Activated naive CD4-positive, alpha-beta T cell treated with anti-CD3 and anti-CD28 coated beads for 36 hours (primary cell): ENCODE measurements at regions not wholly inside any gene's neighbourhood (a gene's known extent, or its start where the extent isn't known, plus 50 kb on each side); places are given as distances from the start of the nearest gene placed in this dataset.

ENCODE experiments used
- CTCF ChIA-PET: fragments of 350-600 bp; sonication (Branson Sonifier 250); formaldehyde crosslinking; loops from one replicate; lab custom pipeline; 2021; ENCODE audit warnings: antibody characterized with exemption; lab: Charles Lee
- DNase-seq: peaks from one replicate; pipeline ENCODE4 v3.0.0-alpha.2; 2020
- H3K27ac Mint-ChIP-seq: one replicate; pipeline ENCODE4 v1.8.0; 2021; ENCODE audit warnings: mild to moderate bottlenecking, mixed read lengths
- H3K27me3 Mint-ChIP-seq: one replicate; pipeline ENCODE4 v1.8.0; 2021; ENCODE audit warnings: low read depth, mixed read lengths
- H3K36me3 Mint-ChIP-seq: one replicate; pipeline ENCODE4 v1.8.0; 2021; ENCODE audit warnings: low read depth, mixed read lengths
- H3K4me1 Mint-ChIP-seq: one replicate; pipeline ENCODE4 v1.8.0; 2021; ENCODE audit warnings: low read depth, mixed read lengths
- H3K4me3 Mint-ChIP-seq: one replicate; pipeline ENCODE4 v1.8.0; 2021; ENCODE audit warnings: mild to moderate bottlenecking, moderate library complexity, mixed read lengths
- H3K9me3 Mint-ChIP-seq: one replicate; pipeline ENCODE4 v1.8.0; 2021; ENCODE audit warnings: mixed read lengths
- intact Hi-C: fragments of 100-400 bp; cut with micrococcal nuclease; formaldehyde crosslinking; loops from one replicate; pipeline ENCODE4 v1.15.1; 2023

DNA sequence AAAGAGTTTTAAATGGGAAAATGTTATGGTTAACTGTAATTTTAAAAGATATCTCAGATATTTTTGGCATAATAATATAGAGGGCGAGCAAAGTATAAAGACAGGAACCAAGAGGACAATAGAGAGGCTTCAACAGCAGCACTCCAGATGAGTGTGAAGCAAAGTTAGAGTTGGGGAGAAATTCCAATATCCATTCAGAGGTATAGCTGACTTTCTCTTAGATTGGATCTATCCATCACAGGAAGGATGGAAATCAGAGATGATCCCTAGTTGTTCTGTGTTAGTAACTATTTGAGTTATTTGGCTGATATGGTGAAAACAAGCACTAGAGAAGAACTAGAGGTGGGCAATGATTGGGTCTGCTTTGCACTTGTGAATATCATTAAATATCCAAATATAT, 786.0 kb upstream of the KLHL1 start:
- H3K36me3 Mint-ChIP-seq: no peaks in the 10 kb centered on the region
- CTCF ChIA-PET: no interaction called here
- no peaks in the 10 kb centered on the region for H3K27me3 Mint-ChIP-seq
- H3K9me3 Mint-ChIP-seq: no peaks in the 10 kb centered on the region
- H3K4me1 Mint-ChIP-seq: no peaks in the 10 kb centered on the region
- no peak overlapping the region for H3K27ac Mint-ChIP-seq
- DNase-seq: no peak
- intact Hi-C loops: no loop called here
- no peak overlapping the region for H3K4me3 Mint-ChIP-seq

DNA sequence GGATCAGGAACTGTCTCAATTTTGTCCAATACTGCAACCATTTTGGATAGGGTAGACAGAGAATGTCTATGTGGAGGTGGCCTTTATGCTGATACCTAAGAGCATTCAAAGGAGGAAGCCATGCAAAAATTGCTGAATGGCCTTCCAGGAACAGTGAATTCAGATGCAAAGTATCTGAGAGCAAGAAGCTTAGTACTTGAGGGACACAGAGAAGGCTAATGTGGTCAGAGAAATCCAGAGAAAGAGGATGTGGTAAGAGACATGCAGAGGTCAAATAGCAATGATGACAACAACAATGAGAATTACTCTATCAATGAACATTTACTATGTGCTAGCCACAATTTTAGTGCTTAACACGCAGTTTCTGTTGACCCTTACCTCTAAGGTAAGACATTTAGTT, 785.6 kb upstream of the KLHL1 start:
- no peaks in the 10 kb centered on the region for H3K4me1 Mint-ChIP-seq
- H3K36me3 Mint-ChIP-seq: no peaks in the 10 kb centered on the region
- no peak overlapping the region for H3K4me3 Mint-ChIP-seq
- H3K9me3 Mint-ChIP-seq: no peaks in the 10 kb centered on the region
- no peak overlapping the region for H3K27ac Mint-ChIP-seq
- DNase-seq: no peak
- no peaks in the 10 kb centered on the region for H3K27me3 Mint-ChIP-seq
- intact Hi-C loops: no loop called here
- CTCF ChIA-PET: no interaction called here

DNA sequence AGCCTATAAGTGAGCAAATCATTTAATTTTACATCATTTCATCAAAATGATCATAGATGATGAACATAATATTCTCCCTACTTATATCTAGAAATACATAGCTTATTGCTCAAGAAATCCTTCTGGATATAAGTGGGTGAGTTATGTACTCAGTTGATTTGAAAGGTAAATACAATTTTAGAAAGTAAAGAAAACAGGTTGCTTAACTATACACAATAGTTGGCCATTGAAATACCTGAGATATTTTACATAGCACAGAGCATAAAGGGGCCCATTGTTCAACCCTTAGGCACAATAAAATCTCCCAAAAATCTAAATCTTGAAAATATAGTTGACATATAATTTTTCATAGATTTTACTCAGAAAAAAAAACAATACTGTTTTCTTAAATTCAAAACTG, 782.0 kb upstream of the KLHL1 start:
- Mint-ChIP-seq H3K4me1 (no peaks in the 10 kb centered on the region), H3K9me3 (peaks cover 6% of the 10 kb centered on the region), H3K4me3 (no peak overlapping the region), H3K27ac (no peak overlapping the region), H3K36me3 (no peaks in the 10 kb centered on the region), H3K27me3 (no peaks in the 10 kb centered on the region)
- CTCF ChIA-PET: interaction anchor here (0.6 kb wide), 1 partner anchor 1418 kb away, joined by 3 read pairs; no protein-coding TSS in a partner anchor
- DNase-seq: no peak
- intact Hi-C loops: no loop called here

DNA sequence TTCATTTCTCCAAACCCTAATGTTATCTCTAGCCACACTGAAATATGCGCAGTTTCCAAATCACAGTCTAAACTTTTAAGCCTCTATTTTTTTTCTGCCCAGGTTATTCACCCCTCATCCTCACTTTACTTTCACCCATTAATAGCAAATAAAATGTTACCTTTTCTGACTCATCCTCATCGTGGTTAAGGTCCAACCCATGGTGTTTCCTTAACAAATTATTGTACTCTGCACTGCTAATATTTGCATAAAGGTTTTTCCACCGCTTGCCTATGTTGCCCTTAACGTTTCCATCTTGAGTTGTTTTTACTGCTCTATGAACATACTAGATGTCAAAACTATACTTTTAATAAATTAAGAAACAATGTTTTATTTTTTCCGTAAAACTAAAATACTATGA, 780.9 kb upstream of the KLHL1 start:
- Mint-ChIP-seq H3K4me1 (no peaks in the 10 kb centered on the region), H3K27me3 (no peaks in the 10 kb centered on the region), H3K4me3 (no peak overlapping the region), H3K27ac (no peak overlapping the region), H3K9me3 (peaks cover 6% of the 10 kb centered on the region), H3K36me3 (no peaks in the 10 kb centered on the region)
- intact Hi-C loops: no loop called here
- CTCF ChIA-PET: no interaction called here
- no peak for DNase-seq

DNA sequence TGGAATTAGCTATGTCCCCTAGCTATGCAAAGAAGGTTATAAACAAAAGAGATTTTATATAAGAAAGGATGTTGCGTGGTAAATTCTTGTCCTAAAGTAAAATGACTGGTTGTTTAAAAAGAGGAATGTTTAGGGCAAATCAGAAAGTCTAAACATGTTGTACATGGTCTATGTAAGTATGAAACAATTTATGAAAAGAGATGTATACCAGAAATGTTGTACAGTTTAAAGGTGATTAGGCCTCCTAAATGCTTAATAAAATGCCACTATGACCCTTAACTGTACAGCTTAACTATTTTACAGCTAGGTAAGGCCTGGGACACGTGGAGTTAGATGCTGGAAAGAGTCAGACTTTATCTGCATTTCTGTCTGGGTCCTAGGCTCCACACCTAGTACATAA, 775.9 kb upstream of the KLHL1 start:
- Mint-ChIP-seq H3K27me3 (no peaks in the 10 kb centered on the region), H3K27ac (no peak overlapping the region), H3K36me3 (no peaks in the 10 kb centered on the region), H3K4me1 (no peaks in the 10 kb centered on the region), H3K9me3 (peaks cover 6% of the 10 kb centered on the region), H3K4me3 (no peak overlapping the region)
- no peak for DNase-seq
- intact Hi-C loops: no loop called here
- CTCF ChIA-PET: no interaction called here

DNA sequence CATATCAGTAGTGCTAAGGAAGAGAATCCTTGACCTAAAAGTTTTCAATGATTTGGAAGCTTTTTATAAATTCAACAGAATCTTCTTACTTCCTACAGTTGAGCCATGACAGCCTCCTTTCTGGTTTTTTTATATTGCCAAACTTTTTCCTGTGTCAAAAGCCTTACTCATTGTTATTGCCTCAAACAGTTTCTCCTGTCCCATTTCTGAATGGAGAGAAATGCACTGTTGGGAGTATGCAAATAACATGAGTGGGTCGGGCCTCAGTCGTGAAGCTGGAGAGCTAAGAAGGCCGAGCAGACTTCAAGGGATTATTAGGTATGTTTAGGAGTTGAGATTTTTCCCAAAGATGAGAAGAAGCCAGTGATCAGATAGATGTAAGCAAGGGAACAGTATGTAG, 766.4 kb upstream of the KLHL1 start:
- DNase-seq: no peak
- no peaks in the 10 kb centered on the region for H3K4me1 Mint-ChIP-seq
- H3K36me3 Mint-ChIP-seq: no peaks in the 10 kb centered on the region
- no peak overlapping the region for H3K27ac Mint-ChIP-seq
- intact Hi-C loops: no loop called here
- H3K4me3 Mint-ChIP-seq: no peak overlapping the region
- no peaks in the 10 kb centered on the region for H3K9me3 Mint-ChIP-seq
- no peaks in the 10 kb centered on the region for H3K27me3 Mint-ChIP-seq
- CTCF ChIA-PET: no interaction called here

DNA sequence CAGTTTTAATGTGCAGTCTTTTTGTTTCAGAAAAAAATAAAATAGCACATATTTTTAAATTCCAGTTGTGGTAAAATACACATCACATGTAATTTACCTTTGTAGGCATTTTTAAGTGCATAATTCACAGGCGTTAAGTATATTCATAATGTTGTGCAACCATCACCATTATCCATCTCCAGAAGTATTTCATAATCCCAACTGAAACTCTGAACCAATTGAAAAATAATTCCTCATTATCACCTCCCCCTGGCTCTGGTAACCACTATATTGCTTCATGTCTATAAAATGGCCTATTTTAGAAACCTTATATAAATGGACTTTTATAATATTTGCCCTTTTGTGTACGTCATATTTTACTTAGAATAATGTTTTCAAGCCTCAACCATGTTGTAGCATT, 756.5 kb upstream of the KLHL1 start:
- no peak for DNase-seq
- Mint-ChIP-seq H3K27ac (no peak overlapping the region), H3K4me1 (no peaks in the 10 kb centered on the region), H3K36me3 (no peaks in the 10 kb centered on the region), H3K27me3 (no peaks in the 10 kb centered on the region), H3K9me3 (peaks cover 6% of the 10 kb centered on the region), H3K4me3 (no peak overlapping the region)
- CTCF ChIA-PET: no interaction called here
- intact Hi-C loops: no loop called here

DNA sequence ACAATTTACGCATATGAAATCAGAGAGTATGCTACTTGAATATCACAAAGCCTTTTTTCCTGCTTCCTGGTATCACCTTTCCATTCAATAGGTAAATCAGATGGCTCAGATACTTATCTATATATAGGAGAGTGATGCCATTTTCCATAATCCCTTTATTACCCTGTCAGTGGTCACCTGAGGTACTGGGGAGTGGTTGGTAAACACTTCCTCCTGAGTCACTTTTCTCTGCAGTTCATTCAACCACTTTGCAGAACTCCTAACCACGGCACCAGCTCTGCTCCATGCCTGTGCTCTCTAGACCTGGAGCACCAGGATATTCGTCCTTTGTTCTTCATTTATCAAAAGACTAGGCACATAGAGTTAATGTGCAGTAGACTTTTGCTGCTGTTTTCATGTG, 748.5 kb upstream of the KLHL1 start:
- H3K4me1 Mint-ChIP-seq: no peaks in the 10 kb centered on the region
- peaks cover 6% of the 10 kb centered on the region for H3K9me3 Mint-ChIP-seq
- intact Hi-C loops: no loop called here
- H3K4me3 Mint-ChIP-seq: no peak overlapping the region
- CTCF ChIA-PET: no interaction called here
- DNase-seq: no peak
- H3K36me3 Mint-ChIP-seq: no peaks in the 10 kb centered on the region
- no peak overlapping the region for H3K27ac Mint-ChIP-seq
- H3K27me3 Mint-ChIP-seq: no peaks in the 10 kb centered on the region

DNA sequence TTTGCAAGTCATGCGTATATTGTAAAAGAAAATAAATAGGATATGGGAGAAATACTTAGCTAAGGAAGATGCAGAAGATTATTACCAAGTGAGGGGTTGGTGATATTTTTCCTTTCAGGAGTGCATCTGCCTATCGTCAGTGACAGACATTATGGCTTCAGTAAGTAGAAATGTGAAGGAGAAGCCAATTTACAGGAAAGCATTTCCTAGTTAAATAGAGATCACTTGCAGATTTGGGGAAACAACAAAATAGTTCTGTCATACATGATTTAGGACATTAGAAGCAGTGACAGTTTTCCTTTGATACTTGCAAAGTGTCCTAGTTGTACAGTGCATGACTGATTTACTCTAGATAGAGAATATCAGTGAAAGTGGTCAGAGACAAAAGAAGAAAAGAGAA, 747.8 kb upstream of the KLHL1 start:
- intact Hi-C loops: no loop called here
- H3K27ac Mint-ChIP-seq: no peak overlapping the region
- peaks cover 1% of the 10 kb centered on the region for H3K9me3 Mint-ChIP-seq
- no peaks in the 10 kb centered on the region for H3K4me1 Mint-ChIP-seq
- CTCF ChIA-PET: no interaction called here
- H3K36me3 Mint-ChIP-seq: no peaks in the 10 kb centered on the region
- no peak for DNase-seq
- H3K27me3 Mint-ChIP-seq: no peaks in the 10 kb centered on the region
- no peak overlapping the region for H3K4me3 Mint-ChIP-seq

DNA sequence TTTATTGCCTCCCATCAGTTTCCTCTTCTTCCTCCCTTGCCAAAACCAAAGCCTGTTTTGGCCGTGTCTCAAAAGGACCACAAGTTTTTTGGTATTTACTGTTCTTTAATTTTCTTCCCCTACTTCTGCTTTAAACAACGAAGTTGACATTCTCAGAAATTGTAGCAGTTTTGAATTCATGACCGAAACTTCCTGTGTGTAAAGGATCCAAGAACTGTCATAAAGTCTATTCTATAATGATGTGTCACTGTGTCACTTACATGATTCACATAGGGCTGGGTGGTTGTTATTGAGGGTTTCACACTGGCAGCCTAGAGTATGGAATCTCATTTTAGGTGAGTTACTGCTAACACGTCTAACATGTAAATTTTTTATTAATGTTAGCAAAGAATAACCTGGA, 741.0 kb upstream of the KLHL1 start:
- H3K4me1 Mint-ChIP-seq: no peaks in the 10 kb centered on the region
- intact Hi-C loops: no loop called here
- no peak overlapping the region for H3K4me3 Mint-ChIP-seq
- H3K9me3 Mint-ChIP-seq: peaks cover 1% of the 10 kb centered on the region
- H3K27me3 Mint-ChIP-seq: no peaks in the 10 kb centered on the region
- DNase-seq: no peak
- H3K36me3 Mint-ChIP-seq: no peaks in the 10 kb centered on the region
- CTCF ChIA-PET: no interaction called here
- no peak overlapping the region for H3K27ac Mint-ChIP-seq

DNA sequence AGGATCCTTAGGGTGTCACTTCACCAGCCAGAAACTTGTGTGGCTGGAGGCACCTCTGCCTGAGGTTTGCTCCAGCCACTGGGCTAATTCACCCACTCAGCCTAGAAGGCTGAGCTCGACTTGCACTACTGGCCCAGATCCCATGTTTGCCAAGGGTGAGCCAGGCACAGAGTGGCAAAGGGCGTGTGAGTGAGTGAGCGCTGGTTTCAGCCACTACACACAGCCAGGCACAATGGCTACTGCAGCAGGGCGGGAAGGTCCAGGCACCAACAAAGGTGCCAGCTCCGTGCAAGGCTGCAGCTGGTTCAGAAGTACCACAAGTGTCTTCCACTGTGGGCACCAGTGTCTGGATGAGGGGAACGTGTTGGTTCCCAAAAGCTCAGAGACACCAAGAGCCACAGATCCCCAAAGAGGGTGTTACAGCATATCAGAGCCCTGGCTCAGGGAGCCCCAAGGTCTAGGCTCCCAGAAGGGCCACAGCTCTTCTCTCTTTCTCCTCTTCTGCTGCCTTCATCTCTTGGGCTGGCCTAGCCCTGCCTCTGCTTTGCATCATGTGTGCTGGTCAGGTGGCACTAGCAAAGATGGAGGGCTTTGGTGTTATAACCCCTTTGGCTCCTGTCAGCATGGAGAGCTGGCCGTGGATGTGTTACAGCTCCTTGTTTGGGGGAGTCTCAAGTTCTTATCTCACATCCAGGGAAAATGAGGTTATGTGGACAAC, 736.3 kb upstream of the KLHL1 start:
- Mint-ChIP-seq H3K27ac (no peak overlapping the region), H3K36me3 (no peaks in the 10 kb centered on the region), H3K4me3 (no peak overlapping the region), H3K27me3 (no peaks in the 10 kb centered on the region), H3K9me3 (peaks cover 1% of the 10 kb centered on the region), H3K4me1 (no peaks in the 10 kb centered on the region)
- DNase-seq: no peak
- intact Hi-C loops: no loop called here
- CTCF ChIA-PET: no interaction called here

DNA sequence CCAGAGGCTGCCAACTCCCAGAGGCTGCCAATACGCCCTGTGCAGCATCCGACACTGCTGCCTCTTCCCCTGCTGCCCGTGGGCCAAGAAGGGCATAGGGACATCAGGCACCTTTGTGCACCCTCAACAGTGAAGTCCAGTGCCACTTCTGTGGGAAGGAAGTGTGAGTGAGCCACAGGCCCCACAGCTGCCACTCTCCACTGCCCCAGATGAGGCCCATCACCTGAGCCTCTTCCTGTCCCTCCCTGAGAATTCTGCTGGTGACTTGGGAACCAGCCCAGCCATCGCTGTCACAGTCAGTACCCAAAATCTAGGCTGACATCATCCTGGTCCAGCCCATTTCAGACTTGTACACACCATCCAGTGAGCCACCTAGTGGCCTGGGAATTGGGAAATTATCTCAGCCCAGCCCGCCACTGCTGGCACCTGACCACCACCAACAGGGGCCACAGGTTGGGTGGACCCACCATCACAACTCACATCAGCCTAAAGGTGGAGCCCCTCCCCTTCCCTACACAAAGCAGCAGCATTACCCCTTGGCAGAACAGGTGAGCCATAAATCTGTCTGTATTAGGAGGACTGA, 733.9 kb upstream of the KLHL1 start:
- peaks cover 1% of the 10 kb centered on the region for H3K9me3 Mint-ChIP-seq
- CTCF ChIA-PET: no interaction called here
- intact Hi-C loops: no loop called here
- H3K4me3 Mint-ChIP-seq: no peak overlapping the region
- H3K4me1 Mint-ChIP-seq: no peaks in the 10 kb centered on the region
- no peak overlapping the region for H3K27ac Mint-ChIP-seq
- H3K36me3 Mint-ChIP-seq: no peaks in the 10 kb centered on the region
- no peaks in the 10 kb centered on the region for H3K27me3 Mint-ChIP-seq
- DNase-seq: no peak

DNA sequence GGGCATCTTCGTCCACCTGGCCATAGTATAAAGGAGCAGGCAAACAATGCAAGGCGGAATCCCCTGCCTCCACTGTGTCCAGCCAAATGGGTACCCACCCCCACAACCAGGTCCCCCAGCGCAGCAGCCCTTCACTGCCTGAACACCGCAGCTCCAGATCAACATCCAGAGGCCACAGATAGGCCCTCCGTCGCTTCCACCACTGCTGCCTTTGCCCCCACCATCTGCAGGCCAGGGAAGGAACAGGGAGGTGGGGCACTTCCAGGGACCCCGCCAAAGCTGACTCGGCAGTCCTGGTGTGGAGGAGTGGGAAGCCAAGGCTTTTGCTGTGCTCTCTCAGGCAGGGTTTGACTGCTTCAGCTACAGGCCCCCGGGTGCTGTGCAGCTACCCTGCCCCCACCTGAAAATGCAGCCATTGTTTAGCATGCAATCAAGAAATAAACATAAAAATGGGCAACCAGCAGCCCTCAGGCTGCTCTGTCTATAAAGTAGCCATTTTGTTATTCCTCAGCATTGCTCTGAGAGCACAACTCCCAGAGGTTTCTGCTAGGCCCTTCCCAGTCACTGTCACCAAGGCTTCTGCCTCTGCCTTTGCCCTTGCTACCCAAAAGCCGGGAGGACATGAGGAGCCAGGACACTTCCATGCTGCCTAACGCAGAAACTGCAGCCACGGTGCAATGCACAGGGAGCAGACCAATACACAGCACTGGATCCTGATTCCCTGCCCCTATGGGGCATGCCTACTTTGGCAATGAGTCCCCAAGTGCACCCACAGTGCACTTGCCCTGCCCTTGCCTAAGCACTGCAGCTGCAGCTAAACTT, 733.2 kb upstream of the KLHL1 start:
- DNase-seq: no peak
- Mint-ChIP-seq H3K4me3 (no peak overlapping the region), H3K4me1 (no peaks in the 10 kb centered on the region), H3K36me3 (no peaks in the 10 kb centered on the region), H3K27ac (no peak overlapping the region), H3K9me3 (peaks cover 1% of the 10 kb centered on the region), H3K27me3 (no peaks in the 10 kb centered on the region)
- intact Hi-C loops: no loop called here
- CTCF ChIA-PET: no interaction called here
